NCI-H1694 treated with DMSO at 0.1 percent for 48 hours (cell line): ENCODE measurements at regions not wholly inside any gene's neighbourhood (a gene's known extent, or its start where the extent isn't known, plus 50 kb on each side); places are given as distances from the start of the nearest gene placed in this dataset.
"Not testable (repeated sequence)": the region's sequence is repeated elsewhere in the genome, so short reads cannot be mapped to it uniquely, and the experiment has no call there.

Experiments used
- DNase-seq: peaks from one replicate; lab custom pipeline; 2025; lab: John Stamatoyannopoulos, UW

- no peak for DNase-seq
Observed at GRCh38 chr12:113726254-113726819, 239.8 kb downstream of the RBM19 start.

GRCh38 chr12:113725557-113725876 lies 240.6 kb downstream of the RBM19 start:
- DNase-seq: no peak

GRCh38 chr12:113724794-113725556 lies 241.2 kb downstream of the RBM19 start:
- peak; percentile 82 for DNase-seq

- no peak for DNase-seq
Observed at GRCh38 chr12:113723631-113724030, 242.5 kb downstream of the RBM19 start.

- no peak for DNase-seq
Observed at GRCh38 chr12:113722747-113723146, 243.4 kb downstream of the RBM19 start.

GRCh38 chr12:113720629-113721028 lies 245.5 kb downstream of the RBM19 start:
- DNase-seq: no peak

- DNase-seq: no peak
Observed at GRCh38 chr12:113719911-113720591, 246.1 kb downstream of the RBM19 start.

- DNase-seq: no peak
Observed at GRCh38 chr12:113713156-113713555, 241.5 kb upstream of the LHX5 start.

GRCh38 chr12:113712481-113712880 lies 240.8 kb upstream of the LHX5 start:
- no peak for DNase-seq

- DNase-seq: no peak
Observed at GRCh38 chr12:113710216-113710615, 238.5 kb upstream of the LHX5 start.

- no peak for DNase-seq
Observed at GRCh38 chr12:113709456-113709855, 237.8 kb upstream of the LHX5 start.

- no peak for DNase-seq
Observed at GRCh38 chr12:113702836-113703235, 231.2 kb upstream of the LHX5 start.

- no peak for DNase-seq
Observed at GRCh38 chr12:113702276-113702675, 230.6 kb upstream of the LHX5 start.

- DNase-seq: no peak
Observed at GRCh38 chr12:113700943-113701342, 229.3 kb upstream of the LHX5 start.

GRCh38 chr12:113699984-113700383 lies 228.3 kb upstream of the LHX5 start:
- DNase-seq: not testable (repeated sequence)

GRCh38 chr12:113698510-113698858 lies 226.8 kb upstream of the LHX5 start:
- DNase-seq: no peak

GRCh38 chr12:113697651-113698509 lies 226.2 kb upstream of the LHX5 start:
- peak; percentile 3 for DNase-seq

GRCh38 chr12:113697104-113697503 lies 225.4 kb upstream of the LHX5 start:
- no peak for DNase-seq

- no peak for DNase-seq
Observed at GRCh38 chr12:113693693-113694092, 222.0 kb upstream of the LHX5 start.

GRCh38 chr12:113689047-113689610 lies 217.5 kb upstream of the LHX5 start:
- DNase-seq: no peak

- DNase-seq: no peak
Observed at GRCh38 chr12:113688313-113688712, 216.6 kb upstream of the LHX5 start.
